Panc1 (cell line): ENCODE measurements at regions not wholly inside any gene's neighbourhood (a gene's known extent, or its start where the extent isn't known, plus 50 kb on each side); places are given as distances from the start of the nearest gene placed in this dataset.

Experiments used
- ATAC-seq: fragments of 200-7000 bp; cut with Tn5 transposase; 2 replicates; pipeline ENCODE4 v1.9.1; 2020; ENCODE audit warnings: mild to moderate bottlenecking, moderate library complexity
- BruUV-seq: library from RNA; stranded (reverse); fragments of 400-500 nt; replicated peaks from 2 replicates; lab custom pipeline; 2021; lab: Mats Ljungman, UMichigan
- CTCF ChIA-PET: fragments of 300-600 bp; sonication (Branson Sonifier 250); formaldehyde crosslinking; loops from one replicate; lab custom pipeline; 2022; ENCODE audit warnings: antibody characterized with exemption; lab: Charles Lee
- POLR2A ChIA-PET: fragments of 300-600 bp; sonication (Branson Sonifier 250); formaldehyde crosslinking; loops from one replicate; lab custom pipeline; 2022; ENCODE audit warnings: antibody characterized with exemption; lab: Charles Lee
- DNase-seq: peaks from one replicate; pipeline ENCODE4 v3.0.0-alpha.2; 2010; ENCODE audit warnings: low read depth, low spot score
- H3K27ac ChIP-seq: 2 replicates; pipeline ENCODE4 v1.5.1; 2011; ENCODE audit warnings: mild to moderate bottlenecking, low read length, inconsistent platforms
- H3K27me3 ChIP-seq: fragments of 200-500 bp; sonication (Bioruptor generic); 2 replicates; pipeline ENCODE4 v1.6.0; 2014; ENCODE audit warnings: low read length, inconsistent platforms; ENCODE audit not compliant: control insufficient read depth, insufficient read depth
- H3K36me3 ChIP-seq: fragments of 200-500 bp; sonication (Bioruptor generic); 2 replicates; pipeline ENCODE4 v1.5.1; 2014; ENCODE audit warnings: inconsistent platforms, mild to moderate bottlenecking, low read length, moderate library complexity; ENCODE audit not compliant: control insufficient read depth, insufficient read depth
- H3K4me1 ChIP-seq: 2 replicates; pipeline ENCODE4 v1.5.1; 2011; ENCODE audit warnings: inconsistent platforms, mild to moderate bottlenecking, low read length, moderate library complexity; ENCODE audit not compliant: control insufficient read depth, insufficient read depth
- H3K4me3 ChIP-seq, 2 experiments: 2 replicates each; pipeline ENCODE4 v1.5.1; 2011 to 2012; ENCODE audit warnings: low read depth in 2 of 2, low read length in 2 of 2, mild to moderate bottlenecking in 2 of 2, inconsistent platforms in 1 of 2, moderate library complexity in 1 of 2
- H3K9me3 ChIP-seq: fragments of 200-500 bp; sonication (Bioruptor generic); 2 replicates; pipeline ENCODE4 v1.5.1; 2014; ENCODE audit warnings: low read depth, mild to moderate bottlenecking, inconsistent platforms, low read length, moderate library complexity; ENCODE audit not compliant: control insufficient read depth, insufficient read depth
- POLR2AphosphoS5 ChIP-seq: IDR thresholded peaks from 2 replicates; pipeline ENCODE4 v1.6.1; 2012; ENCODE audit warnings: mild to moderate bottlenecking, low read depth, low read length, moderate library complexity
- SIN3A ChIP-seq: IDR thresholded peaks from 2 replicates; pipeline ENCODE4 v1.6.1; 2012; ENCODE audit warnings: low read depth, mild to moderate bottlenecking, low read length, moderate library complexity, borderline replicate concordance; ENCODE audit not compliant: insufficient read depth
- TCF7L2 ChIP-seq: IDR thresholded peaks from 2 replicates; pipeline ENCODE4 v1.6.1; 2011; ENCODE audit warnings: mild to moderate bottlenecking, low read depth, low read length, inconsistent platforms
- in situ Hi-C: cut with HindIII; loops from 2 replicates; pipeline ENCODE4 v1.10.0; 2016; ENCODE audit warnings: low sequenced_read_pairs, low pct_unique_long_range_greater_than_20kb
- intact Hi-C: fragments of 100-400 bp; cut with micrococcal nuclease; formaldehyde crosslinking; loops from one replicate; pipeline ENCODE4 v1.10.0; 2022; ENCODE audit not compliant: unreplicated experiment
- TF ChIP-seq, protein P1 (sequence below), 2 experiments: IDR thresholded peaks; 2 replicates each; pipeline ENCODE4 v1.6.1; 2011 to 2012; ENCODE audit warnings: low read depth in 2 of 2, control low read depth in 1 of 2, low read length in 1 of 2, mild to moderate bottlenecking in 1 of 2, moderate library complexity in 1 of 2; ENCODE audit not compliant: insufficient read depth in 1 of 2

DNA sequence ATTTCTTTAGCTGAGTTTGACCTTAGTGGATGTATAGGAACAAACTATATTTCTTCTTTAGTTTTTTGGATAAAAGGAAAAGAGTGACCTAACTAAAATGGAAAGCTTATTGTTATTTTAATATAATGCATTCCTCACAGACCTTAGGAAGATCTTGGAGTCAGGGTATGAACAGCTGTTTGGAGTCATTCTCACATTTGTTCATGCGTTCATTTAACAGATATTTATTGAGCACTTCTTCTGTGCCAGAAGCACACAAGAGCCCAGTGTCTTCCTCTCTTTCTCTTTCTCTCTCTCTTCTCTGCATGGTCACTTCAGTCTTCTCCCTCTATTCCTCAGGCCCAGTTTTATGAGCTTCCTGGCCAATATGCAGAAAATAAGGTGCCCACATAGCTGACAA, 744.0 kb upstream of the MAP3K7 start:
- CTCF ChIA-PET, result no interaction called here
- intact Hi-C loops, result no loop called here
- Histone ChIP-seq H3K27me3 (no peaks in the 10 kb centered on the region), H3K4me3 (no peak overlapping the region), H3K36me3 (no peaks in the 10 kb centered on the region), H3K9me3 (no peaks in the 10 kb centered on the region), H3K27ac (no peak overlapping the region), H3K4me1 (no peaks in the 10 kb centered on the region)
- DNase-seq (no peak), ATAC-seq (no peak)
- BruUV-seq, result no TSS peak
- in situ Hi-C loops, result no loop called here
- POLR2A ChIA-PET, result no interaction called here
- TF ChIP-seq POLR2AphosphoS5, result no peak
- TF ChIP-seq TCF7L2, result no peak
- no peak for TF ChIP-seq SIN3A

DNA sequence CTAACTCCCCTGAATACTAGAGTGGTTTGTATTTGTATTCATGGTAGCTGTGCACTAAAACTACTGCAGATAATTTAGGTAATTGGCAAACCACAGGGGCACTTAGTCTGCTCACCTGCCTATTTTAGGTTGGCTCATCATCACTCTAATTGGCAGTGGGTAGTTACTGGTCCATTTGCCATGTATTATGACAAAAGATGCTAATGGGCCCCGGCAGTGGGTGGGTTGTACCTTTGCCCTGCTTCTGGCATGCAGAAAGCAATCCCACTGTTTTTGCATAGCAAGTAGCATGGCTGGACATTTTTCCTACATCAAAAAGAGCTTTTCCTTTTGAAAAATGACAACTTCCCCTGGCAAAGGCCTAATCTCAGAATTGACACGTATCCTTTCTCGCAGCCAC, 741.4 kb upstream of the MAP3K7 start:
- ATAC-seq, result no peak
- in situ Hi-C loops, result no loop called here
- CTCF ChIA-PET, result no interaction called here

DNA sequence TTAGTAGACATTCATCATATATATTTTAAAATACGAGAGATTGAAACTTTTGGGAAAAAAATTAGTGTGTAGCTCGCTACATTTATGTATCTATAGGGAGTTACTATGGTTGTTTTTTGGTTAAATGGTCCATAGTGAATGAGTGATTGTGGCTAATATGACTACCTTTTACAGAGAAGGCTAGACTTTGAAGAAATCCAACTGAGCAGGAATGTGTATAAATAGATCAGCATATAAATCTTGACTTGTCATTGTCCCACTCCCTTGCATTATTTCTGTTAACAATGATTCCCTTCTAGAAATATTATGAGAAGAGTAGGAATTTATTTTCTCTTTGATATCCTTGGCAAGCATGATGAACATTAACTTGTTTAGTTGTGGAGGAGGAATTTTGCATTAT, 737.8 kb upstream of the MAP3K7 start:
- no TSS peak for BruUV-seq
- no peak for ATAC-seq
- TF ChIP-seq TCF7L2 (no peak), POLR2AphosphoS5 (no peak)
- TF ChIP-seq, protein P1, sequence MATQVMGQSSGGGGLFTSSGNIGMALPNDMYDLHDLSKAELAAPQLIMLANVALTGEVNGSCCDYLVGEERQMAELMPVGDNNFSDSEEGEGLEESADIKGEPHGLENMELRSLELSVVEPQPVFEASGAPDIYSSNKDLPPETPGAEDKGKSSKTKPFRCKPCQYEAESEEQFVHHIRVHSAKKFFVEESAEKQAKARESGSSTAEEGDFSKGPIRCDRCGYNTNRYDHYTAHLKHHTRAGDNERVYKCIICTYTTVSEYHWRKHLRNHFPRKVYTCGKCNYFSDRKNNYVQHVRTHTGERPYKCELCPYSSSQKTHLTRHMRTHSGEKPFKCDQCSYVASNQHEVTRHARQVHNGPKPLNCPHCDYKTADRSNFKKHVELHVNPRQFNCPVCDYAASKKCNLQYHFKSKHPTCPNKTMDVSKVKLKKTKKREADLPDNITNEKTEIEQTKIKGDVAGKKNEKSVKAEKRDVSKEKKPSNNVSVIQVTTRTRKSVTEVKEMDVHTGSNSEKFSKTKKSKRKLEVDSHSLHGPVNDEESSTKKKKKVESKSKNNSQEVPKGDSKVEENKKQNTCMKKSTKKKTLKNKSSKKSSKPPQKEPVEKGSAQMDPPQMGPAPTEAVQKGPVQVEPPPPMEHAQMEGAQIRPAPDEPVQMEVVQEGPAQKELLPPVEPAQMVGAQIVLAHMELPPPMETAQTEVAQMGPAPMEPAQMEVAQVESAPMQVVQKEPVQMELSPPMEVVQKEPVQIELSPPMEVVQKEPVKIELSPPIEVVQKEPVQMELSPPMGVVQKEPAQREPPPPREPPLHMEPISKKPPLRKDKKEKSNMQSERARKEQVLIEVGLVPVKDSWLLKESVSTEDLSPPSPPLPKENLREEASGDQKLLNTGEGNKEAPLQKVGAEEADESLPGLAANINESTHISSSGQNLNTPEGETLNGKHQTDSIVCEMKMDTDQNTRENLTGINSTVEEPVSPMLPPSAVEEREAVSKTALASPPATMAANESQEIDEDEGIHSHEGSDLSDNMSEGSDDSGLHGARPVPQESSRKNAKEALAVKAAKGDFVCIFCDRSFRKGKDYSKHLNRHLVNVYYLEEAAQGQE (IDR thresholded peaks at IDR 0.05; ENCODE audit: insufficient read depth in 1 of 2, low read depth in 2 of 2, low read length in 1 of 2), result no peak
- H3K4me3 ChIP-seq, result no peak overlapping the region
- H3K4me1 ChIP-seq, result no peaks in the 10 kb centered on the region
- in situ Hi-C loops (no loop called here), intact Hi-C loops (no loop called here)
- H3K27me3 ChIP-seq, result no peaks in the 10 kb centered on the region
- CTCF ChIA-PET, result no interaction called here
- no peak overlapping the region for H3K27ac ChIP-seq
- H3K9me3 ChIP-seq, result no peaks in the 10 kb centered on the region
- DNase-seq, result no peak
- POLR2A ChIA-PET, result no interaction called here
- H3K36me3 ChIP-seq, result no peaks in the 10 kb centered on the region

More for the DNA sequence above, 741.4 kb upstream of the MAP3K7 start:
- TF ChIP-seq, protein P1 (IDR thresholded peaks at IDR 0.05; ENCODE audit: insufficient read depth in 1 of 2, low read depth in 2 of 2, low read length in 1 of 2), result no peak
- TF ChIP-seq TCF7L2, result no peak
- no peak overlapping the region for H3K27ac ChIP-seq
- H3K4me1 ChIP-seq, result no peaks in the 10 kb centered on the region
- POLR2A ChIA-PET, result no interaction called here
- no peaks in the 10 kb centered on the region for H3K9me3 ChIP-seq
- intact Hi-C loops, result no loop called here
- no peaks in the 10 kb centered on the region for H3K27me3 ChIP-seq
- DNase-seq, result no peak
- H3K36me3 ChIP-seq, result no peaks in the 10 kb centered on the region
- no peak overlapping the region for H3K4me3 ChIP-seq
- BruUV-seq, result no TSS peak
